IMR-90 (cell line): ENCODE measurements at regions not wholly inside any gene's neighbourhood (a gene's known extent, or its start where the extent isn't known, plus 50 kb on each side); places are given as distances from the start of the nearest gene placed in this dataset.

Experiments
- ATAC-seq: fragments of 200-7000 bp; cut with Tn5 transposase; 2 replicates; pipeline ENCODE4 v1.9.1; 2020; ENCODE audit warnings: low read depth, mild to moderate bottlenecking, moderate library complexity
- BruUV-seq: library from RNA; stranded (reverse); fragments of 400-500 nt; replicated peaks from 2 replicates; lab custom pipeline; 2021; lab: Mats Ljungman, UMichigan
- CTCF ChIA-PET: fragments of 300-600 bp; formaldehyde crosslinking; extraction: SDS; loops from one replicate; lab custom pipeline; 2021; ENCODE audit warnings: antibody characterized with exemption; lab: Yijun Ruan, JAX
- POLR2A ChIA-PET: fragments of 300-600 bp; sonication (Branson Sonifier 250); formaldehyde crosslinking; loops from one replicate; lab custom pipeline; 2022; ENCODE audit warnings: antibody characterized with exemption; ENCODE audit not compliant: unreplicated experiment; lab: Charles Lee
- DNase-seq: peaks from one replicate; pipeline ENCODE4 v3.0.0; 2013
- H2AFZ ChIP-seq: replicated peaks from 2 replicates; pipeline ENCODE3; 2013; ENCODE audit warnings: low read length, mild to moderate bottlenecking; ENCODE audit not compliant: poor library complexity
- H2AK5ac ChIP-seq: 2 replicates; pipeline ENCODE4 v1.6.1; 2013; ENCODE audit warnings: low read depth, low read length, inconsistent platforms
- H2AK9ac ChIP-seq: replicated peaks from 2 replicates; pipeline ENCODE3; 2013; ENCODE audit warnings: mild to moderate bottlenecking, low read depth, low read length, moderate library complexity; ENCODE audit not compliant: poor library complexity
- H2BK120ac ChIP-seq: 2 replicates; pipeline ENCODE4 v1.6.1; 2013; ENCODE audit warnings: low read depth, low read length, inconsistent platforms
- H2BK15ac ChIP-seq: 3 replicates; pipeline ENCODE4 v1.6.1; 2013; ENCODE audit warnings: low read depth, low read length, inconsistent platforms
- H2BK20ac ChIP-seq: 2 replicates; pipeline ENCODE4 v1.6.1; 2013; ENCODE audit warnings: low read depth, mild to moderate bottlenecking, inconsistent platforms, low read length, moderate library complexity
- H2BK5ac ChIP-seq: 2 replicates; pipeline ENCODE4 v1.6.1; 2013; ENCODE audit warnings: mild to moderate bottlenecking, low read depth, low read length, inconsistent platforms; ENCODE audit not compliant: poor library complexity, severe bottlenecking
- H3K14ac ChIP-seq: replicated peaks from 2 replicates; pipeline ENCODE4 v1.6.1; 2013; ENCODE audit warnings: low read depth, low read length, inconsistent platforms
- H3K18ac ChIP-seq: 2 replicates; pipeline ENCODE4 v1.6.1; 2013; ENCODE audit warnings: low read depth, low read length, control low read depth
- H3K23ac ChIP-seq: 2 replicates; pipeline ENCODE4 v1.6.1; 2013; ENCODE audit warnings: low read depth, low read length, inconsistent platforms
- H3K27ac ChIP-seq: 2 replicates; pipeline ENCODE4 v1.5.1; 2013; ENCODE audit warnings: mild to moderate bottlenecking, control low read depth, low read length; ENCODE audit not compliant: insufficient read depth
- H3K27me3 ChIP-seq: 2 replicates; pipeline ENCODE4 v1.6.1; 2013; ENCODE audit warnings: low read length; ENCODE audit not compliant: control insufficient read depth, insufficient read depth
- H3K36me3 ChIP-seq: 2 replicates; pipeline ENCODE4 v1.6.1; 2013; ENCODE audit warnings: low read length, mixed read lengths; ENCODE audit not compliant: control insufficient read depth, insufficient read depth
- H3K4ac ChIP-seq: 2 replicates; pipeline ENCODE4 v1.6.1; 2013; ENCODE audit warnings: low read depth, low read length, inconsistent platforms
- H3K4me1 ChIP-seq: 2 replicates; pipeline ENCODE4 v1.6.1; 2013; ENCODE audit warnings: low read length, mixed read lengths; ENCODE audit not compliant: control insufficient read depth, insufficient read depth
- H3K4me2 ChIP-seq: 2 replicates; pipeline ENCODE4 v1.6.1; 2013; ENCODE audit warnings: low read depth, mild to moderate bottlenecking, control low read depth, low read length, moderate library complexity
- H3K4me3 ChIP-seq: 2 replicates; pipeline ENCODE4 v1.5.1; 2013; ENCODE audit warnings: low read depth, mild to moderate bottlenecking, control low read depth, low read length, moderate library complexity; ENCODE audit not compliant: insufficient read depth
- H3K56ac ChIP-seq: 2 replicates; pipeline ENCODE4 v1.6.1; 2013; ENCODE audit warnings: low read length, inconsistent platforms; ENCODE audit not compliant: insufficient read depth; ENCODE audit errors: extremely low read depth
- H3K79me1 ChIP-seq, 2 experiments: 2 replicates each; pipeline ENCODE4 v1.6.1; 2013; ENCODE audit warnings: low read length in 2 of 2, inconsistent platforms in 1 of 2, low read depth in 1 of 2
- H3K9ac ChIP-seq: 2 replicates; pipeline ENCODE4 v1.6.1; 2013; ENCODE audit warnings: low read depth, low read length, control low read depth
- H3K9me1 ChIP-seq: 2 replicates; pipeline ENCODE4 v1.6.1; 2013; ENCODE audit warnings: low read length, inconsistent platforms; ENCODE audit not compliant: insufficient read depth
- H3K9me3 ChIP-seq: 2 replicates; pipeline ENCODE4 v1.6.1; 2013; ENCODE audit warnings: low read length; ENCODE audit not compliant: control insufficient read depth, insufficient read depth
- H4K20me1 ChIP-seq: 2 replicates; pipeline ENCODE4 v1.6.1; 2013; ENCODE audit warnings: low read length, inconsistent platforms; ENCODE audit not compliant: insufficient read depth
- H4K5ac ChIP-seq: 2 replicates; pipeline ENCODE4 v1.6.1; 2013; ENCODE audit warnings: mild to moderate bottlenecking, low read depth, low read length, control low read depth
- H4K8ac ChIP-seq, 2 experiments: 2 replicates each; pipeline ENCODE4 v1.6.1; 2013; ENCODE audit warnings: low read depth in 2 of 2, low read length in 2 of 2, control low read depth in 1 of 2, inconsistent platforms in 1 of 2
- H4K91ac ChIP-seq: 2 replicates; pipeline ENCODE4 v1.6.1; 2013; ENCODE audit warnings: low read depth, low read length, inconsistent platforms; ENCODE audit not compliant: insufficient read depth
- BHLHE40 ChIP-seq: fragments of 150-350 bp; IDR thresholded peaks from 2 replicates; pipeline ENCODE4 v1.6.1; 2016; ENCODE audit warnings: mild to moderate bottlenecking, low read depth, low read length
- RFX5 ChIP-seq: IDR thresholded peaks from 2 replicates; pipeline ENCODE4 v1.8.0; 2012; ENCODE audit warnings: low read depth, mild to moderate bottlenecking, low read length, moderate library complexity
- WGBS, 2 experiments: methylation state at CpG; one replicate each; pipeline versions ENCODE4 v1.1.5 to v1.1.7; 2013; ENCODE audit warnings: missing lambda C conversion rate in 2 of 2; ENCODE audit not compliant: insufficient read length in 1 of 2; ENCODE audit errors: extremely low coverage in 2 of 2; 5-methylcytosine and 5-hydroxymethylcytosine counted together
- dilution Hi-C: fragments of 300-500 bp; cut with HindIII; formaldehyde crosslinking; loops from one replicate; pipeline ENCODE4 v1.14.3; 2018; ENCODE audit warnings: low sequenced_read_pairs; ENCODE audit not compliant: unreplicated experiment
- in situ Hi-C: fragments of 300-500 bp; cut with MboI; formaldehyde crosslinking; loops from 3 replicates; pipeline ENCODE4 v1.14.3; 2019; ENCODE audit warnings: low sequenced_read_pairs, inconsistent platforms, mixed read lengths
- intact Hi-C: fragments of 100-400 bp; cut with micrococcal nuclease; formaldehyde crosslinking; loops from 2 replicates; pipeline ENCODE4 v1.10.0; 2022

GRCh38 chr21:16177532-16177931 lies 447.8 kb downstream of the USP25 start:
- Histone ChIP-seq H3K14ac (no peak overlapping the region), H3K23ac (no peak overlapping the region), H2BK20ac (no peak overlapping the region), H3K79me1 (no peaks in the 10 kb centered on the region), H4K8ac (no peak overlapping the region), H2AK9ac (no peak overlapping the region), H3K9ac (no peak overlapping the region), H3K4me1 (no peaks in the 10 kb centered on the region), H3K4ac (no peak overlapping the region), H3K4me3 (no peak overlapping the region), H3K9me1 (no peaks in the 10 kb centered on the region), H3K27ac (no peak overlapping the region), H2AK5ac (no peak overlapping the region), H4K20me1 (no peaks in the 10 kb centered on the region), H3K36me3 (no peaks in the 10 kb centered on the region), H4K5ac (no peak overlapping the region), H2AFZ (no peak overlapping the region), H2BK15ac (no peak overlapping the region), H4K91ac (no peak overlapping the region), H2BK5ac (no peak overlapping the region), H3K9me3 (no peaks in the 10 kb centered on the region), H3K4me2 (no peak overlapping the region), H3K27me3 (no peaks in the 10 kb centered on the region), H2BK120ac (no peak overlapping the region), H3K18ac (no peak overlapping the region), H3K56ac (no peak overlapping the region)
- WGBS, 2 experiments: no CpG with 5 or more reads among the region's 3 CpGs
- no peak for ATAC-seq
- TF ChIP-seq BHLHE40 (no peak), RFX5 (no peak)
- BruUV-seq: no TSS peak
- dilution Hi-C loops: no loop called here
- CTCF ChIA-PET: interaction anchor here (0.9 kb wide), 1 partner anchor 13 kb away, joined by 4 read pairs; no protein-coding TSS in a partner anchor
- intact Hi-C loops: no loop called here
- in situ Hi-C loops: no loop called here
- POLR2A ChIA-PET: no interaction called here
- no peak for DNase-seq
